ENCODE measurements at regions not wholly inside any gene's neighbourhood (a gene's known extent, or its start where the extent isn't known, plus 50 kb on each side); places are given as distances from the start of the nearest gene placed in this dataset.

- no peak for TF ChIP-seq ZNF274 (IDR thresholded peaks at IDR 0.05; ENCODE audit: low read depth, low read length)
- H3K4me3 ChIP-seq (ENCODE audit: low read length), result no peak overlapping the region
These were observed 1235.2 kb upstream of the SLC10A2 start for GRCh38 chr13:104301171-104301975.

- TF ChIP-seq ZNF274 (IDR thresholded peaks at IDR 0.05; ENCODE audit: low read depth, low read length), result no peak
- H3K4me3 ChIP-seq (ENCODE audit: low read length), result no peak overlapping the region
These were observed 1230.9 kb upstream of the SLC10A2 start for GRCh38 chr13:104297075-104297474.

GRCh38 chr13:104296286-104296685, 1230.1 kb upstream of the SLC10A2 start:
- H3K4me3 ChIP-seq (ENCODE audit: low read length), result no peak overlapping the region
- no peak for TF ChIP-seq ZNF274 (IDR thresholded peaks at IDR 0.05; ENCODE audit: low read depth, low read length)

GRCh38 chr13:104295537-104295936, 1229.3 kb upstream of the SLC10A2 start:
- no peak overlapping the region for H3K4me3 ChIP-seq (ENCODE audit: low read length)

GRCh38 chr13:104289400-104289799, 1223.2 kb upstream of the SLC10A2 start:
- TF ChIP-seq ZNF274 (IDR thresholded peaks at IDR 0.05; ENCODE audit: low read depth, low read length), result no peak
- H3K4me3 ChIP-seq (ENCODE audit: low read length), result no peak overlapping the region

More at GRCh38 chr13:104295537-104295936, 1229.3 kb upstream of the SLC10A2 start:
- no peak for TF ChIP-seq ZNF274 (IDR thresholded peaks at IDR 0.05; ENCODE audit: low read depth, low read length)

- TF ChIP-seq ZNF274 (IDR thresholded peaks at IDR 0.05; ENCODE audit: low read depth, low read length), result no peak
- H3K4me3 ChIP-seq (ENCODE audit: low read length), result no peak overlapping the region
These were observed 1222.3 kb upstream of the SLC10A2 start for GRCh38 chr13:104288496-104288895.

GRCh38 chr13:104286566-104287290, 1220.5 kb upstream of the SLC10A2 start:
- TF ChIP-seq ZNF274 (IDR thresholded peaks at IDR 0.05; ENCODE audit: low read depth, low read length), result no peak

GRCh38 chr13:104281910-104282309, 1215.7 kb upstream of the SLC10A2 start:
- no peak for TF ChIP-seq ZNF274 (IDR thresholded peaks at IDR 0.05; ENCODE audit: low read depth, low read length)
- H3K4me3 ChIP-seq (ENCODE audit: low read length), result no peak overlapping the region

More at GRCh38 chr13:104286566-104287290, 1220.5 kb upstream of the SLC10A2 start:
- no peak overlapping the region for H3K4me3 ChIP-seq (ENCODE audit: low read length)

- H3K4me3 ChIP-seq (ENCODE audit: low read length), result no peak overlapping the region
- no peak for TF ChIP-seq ZNF274 (IDR thresholded peaks at IDR 0.05; ENCODE audit: low read depth, low read length)
These were observed 1204.5 kb upstream of the SLC10A2 start for GRCh38 chr13:104270731-104271130.

GRCh38 chr13:104267206-104267811, 1201.1 kb upstream of the SLC10A2 start:
- no peak for TF ChIP-seq ZNF274 (IDR thresholded peaks at IDR 0.05; ENCODE audit: low read depth, low read length)
- H3K4me3 ChIP-seq (ENCODE audit: low read length), result no peak overlapping the region

- H3K4me3 ChIP-seq (ENCODE audit: low read length), result no peak overlapping the region
- no peak for TF ChIP-seq ZNF274 (IDR thresholded peaks at IDR 0.05; ENCODE audit: low read depth, low read length)
These were observed 1190.5 kb upstream of the SLC10A2 start for GRCh38 chr13:104256701-104257100.

- H3K4me3 ChIP-seq (ENCODE audit: low read length), result no peak overlapping the region
- no peak for TF ChIP-seq ZNF274 (IDR thresholded peaks at IDR 0.05; ENCODE audit: low read depth, low read length)
These were observed 1187.0 kb upstream of the SLC10A2 start for GRCh38 chr13:104253063-104253680.

GRCh38 chr13:104251931-104252330, 1185.7 kb upstream of the SLC10A2 start:
- TF ChIP-seq ZNF274 (IDR thresholded peaks at IDR 0.05; ENCODE audit: low read depth, low read length), result no peak
- H3K4me3 ChIP-seq (ENCODE audit: low read length), result no peak overlapping the region

- TF ChIP-seq ZNF274 (IDR thresholded peaks at IDR 0.05; ENCODE audit: low read depth, low read length), result no peak
- no peak overlapping the region for H3K4me3 ChIP-seq (ENCODE audit: low read length)
These were observed 1180.7 kb upstream of the SLC10A2 start for GRCh38 chr13:104246955-104247354.

Data from GM08714 (cell line).